Myocyte (in vitro differentiated cells): ENCODE measurements at regions not wholly inside any gene's neighbourhood (a gene's known extent, or its start where the extent isn't known, plus 50 kb on each side); places are given as distances from the start of the nearest gene placed in this dataset.
"Not testable (repeated sequence)": the region's sequence is repeated elsewhere in the genome, so short reads cannot be mapped to it uniquely, and the experiment has no call there.

ENCODE experiments used
- DNase-seq: peaks from one replicate; pipeline ENCODE4 v3.0.0-alpha.2; 2012; ENCODE audit warnings: low read depth

GRCh38 chr7:113402482-113402881 is 284.1 kb upstream of the SMIM30 start:
- DNase-seq = no peak

- DNase-seq = no peak
Measured at GRCh38 chr7:113402005-113402404, 283.7 kb upstream of the SMIM30 start.

- no peak for DNase-seq
Measured at GRCh38 chr7:113394856-113395255, 276.5 kb upstream of the SMIM30 start.

DNA sequence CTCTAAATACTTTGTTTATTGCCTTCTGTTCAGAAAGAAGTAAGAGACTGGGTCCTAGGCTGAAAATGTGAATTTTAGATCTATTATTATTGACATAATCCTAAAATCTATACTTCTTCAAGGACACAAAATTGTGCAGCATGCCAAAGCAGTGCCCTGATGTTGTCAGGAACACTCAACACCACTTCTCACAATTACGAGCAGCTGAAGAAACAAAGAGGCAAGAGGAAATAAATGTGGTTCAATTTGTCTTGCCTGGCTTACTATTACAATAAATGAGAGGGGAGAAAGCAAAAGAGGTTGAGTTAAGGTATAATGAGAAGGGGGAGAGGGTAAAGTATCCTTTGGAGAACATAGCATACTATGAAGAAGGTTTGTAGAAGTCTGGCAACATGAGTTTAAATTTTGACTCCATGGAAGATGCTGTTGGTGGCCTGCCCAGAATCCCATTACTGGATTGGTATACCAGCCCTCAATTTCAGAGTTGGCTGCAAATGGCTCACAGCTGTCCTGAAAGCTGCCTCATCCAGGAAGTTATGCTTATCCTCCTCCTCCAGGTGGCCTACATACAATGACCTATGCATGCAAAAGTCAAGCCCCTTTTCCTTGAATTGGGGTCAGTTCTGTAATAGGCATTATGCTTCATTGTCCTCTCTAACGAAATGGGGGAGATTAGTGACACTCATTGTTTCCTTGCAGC is 274.6 kb upstream of the SMIM30 start:
- DNase-seq = no peak

DNA sequence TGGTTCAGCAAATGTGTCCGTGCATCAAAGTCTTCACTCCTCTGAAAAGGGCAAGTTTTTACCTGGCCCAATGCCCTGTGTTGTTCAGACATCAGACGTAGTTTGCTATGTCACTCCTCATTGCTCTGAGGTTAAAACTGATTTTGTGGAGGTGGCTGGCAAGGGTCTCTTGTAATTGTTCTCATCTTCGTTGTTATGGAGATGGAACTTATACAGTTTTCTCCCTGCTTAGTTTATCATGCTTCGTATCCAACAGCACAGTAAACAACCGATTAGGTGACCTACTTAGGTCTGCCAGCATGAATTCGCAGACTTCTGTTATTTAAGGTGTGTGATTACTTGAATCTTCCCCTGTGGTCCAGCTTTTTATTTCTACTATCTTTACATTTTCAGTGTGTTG is 274.1 kb upstream of the SMIM30 start:
- no peak for DNase-seq

- no peak for DNase-seq
Measured at GRCh38 chr7:113389112-113389646, 270.8 kb upstream of the SMIM30 start.

DNA sequence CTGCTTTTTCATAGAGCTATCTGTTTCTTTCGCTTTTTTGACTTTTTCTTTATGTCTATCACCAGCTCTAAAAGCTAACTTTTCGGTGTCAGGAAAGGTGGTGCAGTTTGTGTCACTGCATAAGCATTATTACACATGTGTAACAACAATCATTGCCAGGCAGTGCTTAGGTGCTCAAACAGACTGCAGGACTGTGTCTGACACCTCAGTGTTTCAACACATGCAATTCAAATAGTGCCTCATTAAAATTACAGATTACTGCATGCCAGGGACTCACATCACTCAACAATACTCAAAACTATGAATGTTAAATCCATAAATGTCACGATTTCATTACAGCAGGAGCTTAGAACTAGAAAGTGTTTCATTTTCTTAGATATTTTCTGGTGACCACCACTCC is 265.3 kb upstream of the SMIM30 start:
- no peak for DNase-seq

GRCh38 chr7:113379746-113380145 is 261.4 kb upstream of the SMIM30 start:
- no peak for DNase-seq

- DNase-seq = no peak
Measured at GRCh38 chr7:113374955-113375354, 256.6 kb upstream of the SMIM30 start.

- no peak for DNase-seq
Measured at GRCh38 chr7:113373863-113374262, 255.5 kb upstream of the SMIM30 start.

GRCh38 chr7:113371416-113372043 is 253.2 kb upstream of the SMIM30 start:
- peak; percentile 47 for DNase-seq

GRCh38 chr7:113370910-113371309 is 252.6 kb upstream of the SMIM30 start:
- DNase-seq = peak; percentile 42

- DNase-seq = no peak
Measured at GRCh38 chr7:113368256-113368655, 249.9 kb upstream of the SMIM30 start.

- DNase-seq = peak; percentile 4
Measured at GRCh38 chr7:113367041-113367586, 248.8 kb upstream of the SMIM30 start.

DNA sequence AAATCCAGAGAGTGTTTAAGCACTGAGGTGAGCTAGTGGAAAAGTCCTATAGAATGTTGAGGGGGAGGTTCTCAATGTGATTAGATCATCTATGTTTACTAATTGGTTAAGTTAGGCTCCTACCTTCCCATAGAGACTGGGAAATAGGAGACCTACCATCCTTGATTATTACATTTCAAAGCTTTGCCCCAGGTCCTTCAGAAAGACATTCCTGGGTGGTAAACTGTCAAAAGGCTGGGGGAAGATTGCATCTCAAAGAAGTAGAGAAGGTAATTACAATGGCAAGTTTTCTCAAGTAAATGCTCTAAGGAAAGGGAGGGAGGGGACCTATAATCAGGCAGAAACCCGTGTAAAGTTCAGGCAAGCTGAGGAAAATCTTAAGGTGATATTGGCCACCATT is 247.8 kb upstream of the SMIM30 start:
- DNase-seq = no peak

GRCh38 chr7:113349339-113349738 is 231.0 kb upstream of the SMIM30 start:
- DNase-seq = no peak

- peak; percentile 16 for DNase-seq
Measured at GRCh38 chr7:113339661-113340060, 221.3 kb upstream of the SMIM30 start.

- DNase-seq = no peak
Measured at GRCh38 chr7:113338071-113338696, 219.8 kb upstream of the SMIM30 start.

- not testable (repeated sequence) for DNase-seq
Measured at GRCh38 chr7:113336838-113337237, 218.5 kb upstream of the SMIM30 start.

- DNase-seq = peak; percentile 28
Measured at GRCh38 chr7:113331155-113331898, 213.0 kb upstream of the SMIM30 start.

- DNase-seq = peak; percentile 47
Measured at GRCh38 chr7:113321201-113321600, 202.8 kb upstream of the SMIM30 start.
